ENCODE measurements at regions not wholly inside any gene's neighbourhood (a gene's known extent, or its start where the extent isn't known, plus 50 kb on each side); places are given as distances from the start of the nearest gene placed in this dataset.

DNA sequence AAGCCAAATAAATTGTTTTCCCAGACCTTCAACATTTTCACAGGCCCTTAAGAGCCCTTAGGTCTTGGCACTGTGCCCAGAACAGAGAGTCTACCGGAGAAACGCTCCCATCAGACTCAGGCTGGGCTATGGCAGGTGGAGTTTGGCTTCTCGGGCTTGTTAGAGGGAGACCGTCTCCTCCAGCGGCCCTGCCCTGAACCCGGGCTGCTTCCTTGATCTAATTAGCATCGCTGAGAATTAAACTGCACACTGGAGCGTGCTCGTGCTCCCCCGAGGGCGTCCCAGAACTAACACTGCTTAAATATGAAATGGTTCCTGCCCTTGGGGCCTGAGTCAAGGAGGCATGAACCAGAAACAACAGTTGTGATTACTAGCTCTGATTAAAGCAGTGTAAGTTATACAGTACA, 634.4 kb downstream of the MATN1 start:
- TF ChIP-seq, protein P1, sequence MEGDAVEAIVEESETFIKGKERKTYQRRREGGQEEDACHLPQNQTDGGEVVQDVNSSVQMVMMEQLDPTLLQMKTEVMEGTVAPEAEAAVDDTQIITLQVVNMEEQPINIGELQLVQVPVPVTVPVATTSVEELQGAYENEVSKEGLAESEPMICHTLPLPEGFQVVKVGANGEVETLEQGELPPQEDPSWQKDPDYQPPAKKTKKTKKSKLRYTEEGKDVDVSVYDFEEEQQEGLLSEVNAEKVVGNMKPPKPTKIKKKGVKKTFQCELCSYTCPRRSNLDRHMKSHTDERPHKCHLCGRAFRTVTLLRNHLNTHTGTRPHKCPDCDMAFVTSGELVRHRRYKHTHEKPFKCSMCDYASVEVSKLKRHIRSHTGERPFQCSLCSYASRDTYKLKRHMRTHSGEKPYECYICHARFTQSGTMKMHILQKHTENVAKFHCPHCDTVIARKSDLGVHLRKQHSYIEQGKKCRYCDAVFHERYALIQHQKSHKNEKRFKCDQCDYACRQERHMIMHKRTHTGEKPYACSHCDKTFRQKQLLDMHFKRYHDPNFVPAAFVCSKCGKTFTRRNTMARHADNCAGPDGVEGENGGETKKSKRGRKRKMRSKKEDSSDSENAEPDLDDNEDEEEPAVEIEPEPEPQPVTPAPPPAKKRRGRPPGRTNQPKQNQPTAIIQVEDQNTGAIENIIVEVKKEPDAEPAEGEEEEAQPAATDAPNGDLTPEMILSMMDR (IDR thresholded peaks at IDR 0.05; ENCODE audit: insufficient read depth, low read depth, low read length): no peak
- TF ChIP-seq EZH2 (IDR thresholded peaks at IDR 0.05; ENCODE audit: insufficient read depth, low read length): no peak
